GM23338 (cell line): ENCODE measurements at regions not wholly inside any gene's neighbourhood (a gene's known extent, or its start where the extent isn't known, plus 50 kb on each side); places are given as distances from the start of the nearest gene placed in this dataset.
A peak's percentile ranks its signal among the peaks of the same experiment; 100 is the strongest.

ENCODE experiments used
- ATAC-seq: fragments of 200-7000 bp; cut with Tn5 transposase; 3 replicates; pipeline ENCODE4 v1.9.1; 2020
- DNase-seq: peaks from one replicate; pipeline ENCODE4 v3.0.0-alpha.2; 2015; ENCODE audit warnings: low spot score
- H2AFZ ChIP-seq: fragments of 200-600 bp; sonication (generic); 2 replicates; pipeline ENCODE4 v1.8.0; 2016; ENCODE audit warnings: antibody characterized with exemption, mild to moderate bottlenecking, moderate library complexity
- H3F3A ChIP-seq: fragments of 200-600 bp; sonication (generic); replicated peaks from 2 replicates; pipeline ENCODE4 v1.8.0; 2017; ENCODE audit warnings: antibody characterized with exemption, mixed run types, low read depth
- H3K27ac ChIP-seq: fragments of 200-600 bp; sonication (generic); 2 replicates; pipeline ENCODE4 v1.6.1; 2016; ENCODE audit warnings: low read depth
- H3K27me3 ChIP-seq: fragments of 200-600 bp; sonication (generic); 2 replicates; pipeline ENCODE4 v1.8.0; 2016; ENCODE audit warnings: mild to moderate bottlenecking, mixed run types, moderate library complexity; ENCODE audit not compliant: insufficient read depth
- H3K36me3 ChIP-seq: fragments of 200-600 bp; sonication (generic); 2 replicates; pipeline ENCODE4 v1.8.0; 2016; ENCODE audit warnings: mild to moderate bottlenecking; ENCODE audit not compliant: insufficient read depth
- H3K4me1 ChIP-seq: fragments of 200-600 bp; sonication (generic); 2 replicates; pipeline ENCODE4 v1.8.0; 2016; ENCODE audit warnings: mild to moderate bottlenecking, moderate library complexity; ENCODE audit not compliant: insufficient read depth
- H3K4me2 ChIP-seq: fragments of 200-600 bp; sonication (generic); 2 replicates; pipeline ENCODE4 v1.7.1; 2017; ENCODE audit warnings: mixed run types
- H3K4me3 ChIP-seq: fragments of 200-600 bp; sonication (generic); 2 replicates; pipeline ENCODE4 v1.6.1; 2016; ENCODE audit warnings: mixed run types
- H3K79me2 ChIP-seq: fragments of 200-600 bp; sonication (generic); replicated peaks from 2 replicates; pipeline ENCODE4 v1.8.0; 2017; ENCODE audit warnings: mild to moderate bottlenecking; ENCODE audit not compliant: insufficient read depth
- H3K9me2 ChIP-seq: fragments of 200-600 bp; sonication (generic); 2 replicates; pipeline ENCODE4 v1.8.0; 2017; ENCODE audit not compliant: insufficient read depth
- H4K20me1 ChIP-seq: fragments of 200-600 bp; sonication (generic); replicated peaks from 2 replicates; pipeline ENCODE4 v1.8.0; 2017; ENCODE audit warnings: mild to moderate bottlenecking; ENCODE audit not compliant: insufficient read depth
- H3K27ac Mint-ChIP-seq: 2 replicates; pipeline ENCODE4 v1.8.0; 2020; ENCODE audit warnings: inconsistent platforms, mild to moderate bottlenecking, moderate library complexity, mixed read lengths
- H3K27me3 Mint-ChIP-seq: 3 replicates; pipeline ENCODE4 v1.8.0; 2022; ENCODE audit warnings: low read depth, mild to moderate bottlenecking, moderate library complexity, mixed read lengths, inconsistent platforms; ENCODE audit not compliant: insufficient read depth, poor library complexity
- H3K36me3 Mint-ChIP-seq: 3 replicates; pipeline ENCODE4 v1.8.0; 2021; ENCODE audit warnings: low read depth, mild to moderate bottlenecking, inconsistent platforms, moderate library complexity, mixed read lengths
- H3K4me1 Mint-ChIP-seq: 3 replicates; pipeline ENCODE4 v1.8.0; 2020; ENCODE audit warnings: mild to moderate bottlenecking, inconsistent platforms, mixed read lengths
- H3K4me3 Mint-ChIP-seq: 3 replicates; pipeline ENCODE4 v1.8.0; 2021; ENCODE audit warnings: moderate library complexity, mild to moderate bottlenecking, inconsistent platforms, mixed read lengths
- H3K9me3 Mint-ChIP-seq: 3 replicates; pipeline ENCODE4 v1.8.0; 2020; ENCODE audit warnings: moderate library complexity, mild to moderate bottlenecking, inconsistent platforms, mixed read lengths
- CREB1 ChIP-seq: fragments of 250-450 bp; sonication (Bioruptor Pico); IDR thresholded peaks from 2 replicates; pipeline ENCODE4 v1.5.0; 2020; ENCODE audit warnings: low read depth, mild to moderate bottlenecking, moderate library complexity
- EZH2 ChIP-seq: fragments of 200-600 bp; sonication (generic); IDR thresholded peaks from one replicate; pipeline ENCODE4 v1.8.0; 2017; ENCODE audit warnings: antibody characterized with exemption, mild to moderate bottlenecking, low read depth; ENCODE audit not compliant: unreplicated experiment
- EZH2phosphoT487 ChIP-seq: fragments of 200-600 bp; sonication (generic); IDR thresholded peaks from one replicate; pipeline ENCODE4 v1.8.1; 2018; ENCODE audit warnings: antibody characterized with exemption; ENCODE audit not compliant: unreplicated experiment
- JUNB ChIP-seq: IDR thresholded peaks from one replicate; pipeline ENCODE4 v1.6.1; 2016; ENCODE audit warnings: antibody characterized with exemption; ENCODE audit not compliant: unreplicated experiment
- POLR2AphosphoS5 ChIP-seq: IDR thresholded peaks from 2 replicates; pipeline ENCODE4 v1.6.1; 2016; ENCODE audit warnings: antibody characterized with exemption, low read depth
- REST ChIP-seq: IDR thresholded peaks from one replicate; pipeline ENCODE4 v1.6.1; 2018; ENCODE audit warnings: antibody characterized with exemption; ENCODE audit not compliant: unreplicated experiment
- STAT1 ChIP-seq: IDR thresholded peaks from one replicate; pipeline ENCODE4 v1.6.1; 2016; ENCODE audit warnings: antibody characterized with exemption; ENCODE audit not compliant: unreplicated experiment
- ZNF114 ChIP-seq: fragments of 250-450 bp; sonication (Bioruptor Pico); IDR thresholded peaks from 2 replicates; pipeline ENCODE4 v1.5.0; 2020; ENCODE audit warnings: mild to moderate bottlenecking, moderate library complexity
- ZNF331 ChIP-seq: fragments of 250-450 bp; sonication (Bioruptor Pico); IDR thresholded peaks from 2 replicates; pipeline ENCODE4 v1.5.0; 2020; ENCODE audit warnings: low read depth, mild to moderate bottlenecking, moderate library complexity
- TF ChIP-seq, protein P1 (sequence below): IDR thresholded peaks from 2 replicates; pipeline ENCODE4 v1.6.1; 2016; ENCODE audit warnings: antibody characterized with exemption
- TF ChIP-seq, protein P2 (sequence below), 2 experiments: fragments of 200-600 bp in 1 of 2; sonication (generic) in 1 of 2; conservative IDR thresholded peaks; 2 replicates each; pipeline versions ENCODE4 v1.5.1 to v1.6.1; 2016 to 2017; ENCODE audit warnings: antibody characterized with exemption in 2 of 2, low read depth in 2 of 2, mild to moderate bottlenecking in 2 of 2, moderate library complexity in 1 of 2
- TF ChIP-seq, protein P3 (sequence below): fragments of 250-450 bp; sonication (Bioruptor Pico); IDR thresholded peaks from 2 replicates; pipeline ENCODE4 v1.5.0; 2020; ENCODE audit warnings: mild to moderate bottlenecking, moderate library complexity

- no peak overlapping the region for H3K27ac ChIP-seq
- no peaks in the 10 kb centered on the region for H4K20me1 ChIP-seq
- ATAC-seq (peak; percentile 99), DNase-seq (peak; percentile 88)
- TF ChIP-seq CREB1 (CRISPR knock-in tag) (0 out of 2 replicates have a peak, but pooled peaks have one; percentile 41), EZH2 (no peak), STAT1 (no peak), ZNF331 (CRISPR knock-in tag) (no peak), JUNB (no peak), POLR2AphosphoS5 (no peak), REST (no peak), ZNF114 (CRISPR knock-in tag) (no peak), EZH2phosphoT487 (no peak)
- TF ChIP-seq, protein P1, sequence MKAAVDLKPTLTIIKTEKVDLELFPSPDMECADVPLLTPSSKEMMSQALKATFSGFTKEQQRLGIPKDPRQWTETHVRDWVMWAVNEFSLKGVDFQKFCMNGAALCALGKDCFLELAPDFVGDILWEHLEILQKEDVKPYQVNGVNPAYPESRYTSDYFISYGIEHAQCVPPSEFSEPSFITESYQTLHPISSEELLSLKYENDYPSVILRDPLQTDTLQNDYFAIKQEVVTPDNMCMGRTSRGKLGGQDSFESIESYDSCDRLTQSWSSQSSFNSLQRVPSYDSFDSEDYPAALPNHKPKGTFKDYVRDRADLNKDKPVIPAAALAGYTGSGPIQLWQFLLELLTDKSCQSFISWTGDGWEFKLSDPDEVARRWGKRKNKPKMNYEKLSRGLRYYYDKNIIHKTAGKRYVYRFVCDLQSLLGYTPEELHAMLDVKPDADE: no peak
- TF ChIP-seq, protein P2, sequence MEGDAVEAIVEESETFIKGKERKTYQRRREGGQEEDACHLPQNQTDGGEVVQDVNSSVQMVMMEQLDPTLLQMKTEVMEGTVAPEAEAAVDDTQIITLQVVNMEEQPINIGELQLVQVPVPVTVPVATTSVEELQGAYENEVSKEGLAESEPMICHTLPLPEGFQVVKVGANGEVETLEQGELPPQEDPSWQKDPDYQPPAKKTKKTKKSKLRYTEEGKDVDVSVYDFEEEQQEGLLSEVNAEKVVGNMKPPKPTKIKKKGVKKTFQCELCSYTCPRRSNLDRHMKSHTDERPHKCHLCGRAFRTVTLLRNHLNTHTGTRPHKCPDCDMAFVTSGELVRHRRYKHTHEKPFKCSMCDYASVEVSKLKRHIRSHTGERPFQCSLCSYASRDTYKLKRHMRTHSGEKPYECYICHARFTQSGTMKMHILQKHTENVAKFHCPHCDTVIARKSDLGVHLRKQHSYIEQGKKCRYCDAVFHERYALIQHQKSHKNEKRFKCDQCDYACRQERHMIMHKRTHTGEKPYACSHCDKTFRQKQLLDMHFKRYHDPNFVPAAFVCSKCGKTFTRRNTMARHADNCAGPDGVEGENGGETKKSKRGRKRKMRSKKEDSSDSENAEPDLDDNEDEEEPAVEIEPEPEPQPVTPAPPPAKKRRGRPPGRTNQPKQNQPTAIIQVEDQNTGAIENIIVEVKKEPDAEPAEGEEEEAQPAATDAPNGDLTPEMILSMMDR (conservative IDR thresholded peaks at IDR 0.05; ENCODE audit: low read depth in 2 of 2): peak; percentile 58 to 78
- TF ChIP-seq, protein P3, sequence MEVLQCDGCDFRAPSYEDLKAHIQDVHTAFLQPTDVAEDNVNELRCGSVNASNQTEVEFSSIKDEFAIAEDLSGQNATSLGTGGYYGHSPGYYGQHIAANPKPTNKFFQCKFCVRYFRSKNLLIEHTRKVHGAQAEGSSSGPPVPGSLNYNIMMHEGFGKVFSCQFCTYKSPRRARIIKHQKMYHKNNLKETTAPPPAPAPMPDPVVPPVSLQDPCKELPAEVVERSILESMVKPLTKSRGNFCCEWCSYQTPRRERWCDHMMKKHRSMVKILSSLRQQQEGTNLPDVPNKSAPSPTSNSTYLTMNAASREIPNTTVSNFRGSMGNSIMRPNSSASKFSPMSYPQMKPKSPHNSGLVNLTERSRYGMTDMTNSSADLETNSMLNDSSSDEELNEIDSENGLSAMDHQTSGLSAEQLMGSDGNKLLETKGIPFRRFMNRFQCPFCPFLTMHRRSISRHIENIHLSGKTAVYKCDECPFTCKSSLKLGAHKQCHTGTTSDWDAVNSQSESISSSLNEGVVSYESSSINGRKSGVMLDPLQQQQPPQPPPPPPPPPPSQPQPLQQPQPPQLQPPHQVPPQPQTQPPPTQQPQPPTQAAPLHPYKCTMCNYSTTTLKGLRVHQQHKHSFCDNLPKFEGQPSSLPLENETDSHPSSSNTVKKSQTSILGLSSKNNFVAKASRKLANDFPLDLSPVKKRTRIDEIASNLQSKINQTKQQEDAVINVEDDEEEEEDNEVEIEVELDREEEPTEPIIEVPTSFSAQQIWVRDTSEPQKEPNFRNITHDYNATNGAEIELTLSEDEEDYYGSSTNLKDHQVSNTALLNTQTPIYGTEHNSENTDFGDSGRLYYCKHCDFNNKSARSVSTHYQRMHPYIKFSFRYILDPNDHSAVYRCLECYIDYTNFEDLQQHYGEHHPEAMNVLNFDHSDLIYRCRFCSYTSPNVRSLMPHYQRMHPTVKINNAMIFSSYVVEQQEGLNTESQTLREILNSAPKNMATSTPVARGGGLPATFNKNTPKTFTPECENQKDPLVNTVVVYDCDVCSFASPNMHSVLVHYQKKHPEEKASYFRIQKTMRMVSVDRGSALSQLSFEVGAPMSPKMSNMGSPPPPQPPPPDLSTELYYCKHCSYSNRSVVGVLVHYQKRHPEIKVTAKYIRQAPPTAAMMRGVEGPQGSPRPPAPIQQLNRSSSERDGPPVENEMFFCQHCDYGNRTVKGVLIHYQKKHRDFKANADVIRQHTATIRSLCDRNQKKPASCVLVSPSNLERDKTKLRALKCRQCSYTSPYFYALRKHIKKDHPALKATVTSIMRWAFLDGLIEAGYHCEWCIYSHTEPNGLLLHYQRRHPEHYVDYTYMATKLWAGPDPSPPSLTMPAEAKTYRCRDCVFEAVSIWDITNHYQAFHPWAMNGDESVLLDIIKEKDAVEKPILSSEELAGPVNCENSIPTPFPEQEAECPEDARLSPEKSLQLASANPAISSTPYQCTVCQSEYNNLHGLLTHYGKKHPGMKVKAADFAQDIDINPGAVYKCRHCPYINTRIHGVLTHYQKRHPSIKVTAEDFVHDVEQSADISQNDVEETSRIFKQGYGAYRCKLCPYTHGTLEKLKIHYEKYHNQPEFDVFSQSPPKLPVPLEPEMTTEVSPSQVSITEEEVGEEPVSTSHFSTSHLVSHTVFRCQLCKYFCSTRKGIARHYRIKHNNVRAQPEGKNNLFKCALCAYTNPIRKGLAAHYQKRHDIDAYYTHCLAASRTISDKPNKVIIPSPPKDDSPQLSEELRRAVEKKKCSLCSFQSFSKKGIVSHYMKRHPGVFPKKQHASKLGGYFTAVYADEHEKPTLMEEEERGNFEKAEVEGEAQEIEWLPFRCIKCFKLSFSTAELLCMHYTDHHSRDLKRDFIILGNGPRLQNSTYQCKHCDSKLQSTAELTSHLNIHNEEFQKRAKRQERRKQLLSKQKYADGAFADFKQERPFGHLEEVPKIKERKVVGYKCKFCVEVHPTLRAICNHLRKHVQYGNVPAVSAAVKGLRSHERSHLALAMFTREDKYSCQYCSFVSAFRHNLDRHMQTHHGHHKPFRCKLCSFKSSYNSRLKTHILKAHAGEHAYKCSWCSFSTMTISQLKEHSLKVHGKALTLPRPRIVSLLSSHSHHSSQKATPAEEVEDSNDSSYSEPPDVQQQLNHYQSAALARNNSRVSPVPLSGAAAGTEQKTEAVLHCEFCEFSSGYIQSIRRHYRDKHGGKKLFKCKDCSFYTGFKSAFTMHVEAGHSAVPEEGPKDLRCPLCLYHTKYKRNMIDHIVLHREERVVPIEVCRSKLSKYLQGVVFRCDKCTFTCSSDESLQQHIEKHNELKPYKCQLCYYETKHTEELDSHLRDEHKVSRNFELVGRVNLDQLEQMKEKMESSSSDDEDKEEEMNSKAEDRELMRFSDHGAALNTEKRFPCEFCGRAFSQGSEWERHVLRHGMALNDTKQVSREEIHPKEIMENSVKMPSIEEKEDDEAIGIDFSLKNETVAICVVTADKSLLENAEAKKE: 0 out of 2 replicates have a peak, but pooled peaks have one; percentile 21
- no peaks in the 10 kb centered on the region for H3K79me2 ChIP-seq
- H3K9me2 ChIP-seq: no peaks in the 10 kb centered on the region
- H3K27ac Mint-ChIP-seq: no peak overlapping the region
- no peaks in the 10 kb centered on the region for H3F3A ChIP-seq
- H3K36me3 ChIP-seq: no peaks in the 10 kb centered on the region
- no peak overlapping the region for H3K4me3 ChIP-seq
- no peaks in the 10 kb centered on the region for H3K9me3 Mint-ChIP-seq
- no peaks in the 10 kb centered on the region for H3K36me3 Mint-ChIP-seq
- no peak overlapping the region for H3K4me2 ChIP-seq
- H3K27me3 Mint-ChIP-seq: no peaks in the 10 kb centered on the region
- H3K4me1 ChIP-seq: 0 out of 2 replicates have a peak, but pooled peaks cover 2% of the 10 kb centered on the region
- H3K4me1 Mint-ChIP-seq: peaks cover 20% of the 10 kb centered on the region
- H2AFZ ChIP-seq: no peak overlapping the region
- no peak overlapping the region for H3K4me3 Mint-ChIP-seq
- no peaks in the 10 kb centered on the region for H3K27me3 ChIP-seq
Measured at GRCh38 chr18:27400001-27400400, 214.9 kb upstream of the CHST9 start.
